Prostate gland (tissue), 2 donors: ENCODE measurements at regions not wholly inside any gene's neighbourhood (a gene's known extent, or its start where the extent isn't known, plus 50 kb on each side); places are given as distances from the start of the nearest gene placed in this dataset.

Experiments
- CTCF ChIP-seq, 4 experiments: fragments of 200-600 bp in 2 of 4; fragments of 450-650 bp in 2 of 4; sonication (generic) in 2 of 4; IDR thresholded peaks; 1 replicate in 3 of 4; 2 replicates in 1 of 4; pipeline ENCODE4 v1.5.1; 2016 to 2019; ENCODE audit warnings: antibody characterized with exemption in 4 of 4, mild to moderate bottlenecking in 2 of 4, moderate library complexity in 2 of 4
- POLR2A ChIP-seq: fragments of 450-650 bp; IDR thresholded peaks from one replicate; pipeline ENCODE4 v1.6.1; 2016; ENCODE audit warnings: antibody characterized with exemption, mild to moderate bottlenecking
- POLR2AphosphoS5 ChIP-seq: sonication (generic); formaldehyde crosslinking; IDR thresholded peaks from one replicate; pipeline ENCODE4 v1.6.1; 2017; ENCODE audit warnings: antibody characterized with exemption

GRCh38 chr10:4066581-4067390 is 281.8 kb upstream of the KLF6 start:
- TF ChIP-seq CTCF (IDR thresholded peaks at IDR 0.05) (no peak), POLR2AphosphoS5 (no peak), POLR2A (no peak)
